HG03103 (cell line): ENCODE measurements at regions not wholly inside any gene's neighbourhood (a gene's known extent, or its start where the extent isn't known, plus 50 kb on each side); places are given as distances from the start of the nearest gene placed in this dataset.
"Not testable (repeated sequence)": the region's sequence is repeated elsewhere in the genome, so short reads cannot be mapped to it uniquely, and the experiment has no call there.

Source experiments
- ATAC-seq: cut with Tn5 transposase; IDR thresholded peaks from one replicate; pipeline ENCODE4 v1.9.1; 2021; ENCODE audit warnings: low read depth; ENCODE audit not compliant: unreplicated experiment

GRCh38 chr5:67793966-67794365 is 421.6 kb upstream of the PIK3R1 start:
- no peak for ATAC-seq

GRCh38 chr5:67793418-67793817 is 422.1 kb upstream of the PIK3R1 start:
- ATAC-seq: no peak

GRCh38 chr5:67792891-67793290 is 422.7 kb upstream of the PIK3R1 start:
- no peak for ATAC-seq

- no peak for ATAC-seq
These were observed 425.2 kb upstream of the PIK3R1 start for GRCh38 chr5:67790390-67790789.

- ATAC-seq: not testable (repeated sequence)
These were observed 435.5 kb upstream of the PIK3R1 start for GRCh38 chr5:67779893-67780623.

GRCh38 chr5:67774786-67775185 is 440.8 kb upstream of the PIK3R1 start:
- ATAC-seq: no peak

- no peak for ATAC-seq
These were observed 441.3 kb upstream of the PIK3R1 start for GRCh38 chr5:67774267-67774552.

- ATAC-seq: no peak
These were observed 441.9 kb upstream of the PIK3R1 start for GRCh38 chr5:67773411-67774266.

- ATAC-seq: no peak
These were observed 443.8 kb upstream of the PIK3R1 start for GRCh38 chr5:67771791-67772190.

GRCh38 chr5:67771221-67771620 is 444.3 kb upstream of the PIK3R1 start:
- ATAC-seq: no peak

- ATAC-seq: no peak
These were observed 445.0 kb upstream of the PIK3R1 start for GRCh38 chr5:67770431-67771025.

- no peak for ATAC-seq
These were observed 449.9 kb upstream of the PIK3R1 start for GRCh38 chr5:67765697-67766096.

- ATAC-seq: not testable (repeated sequence)
These were observed 457.8 kb upstream of the PIK3R1 start for GRCh38 chr5:67757771-67758170.

- no peak for ATAC-seq
These were observed 463.2 kb upstream of the PIK3R1 start for GRCh38 chr5:67752357-67752708.

GRCh38 chr5:67748165-67748690 is 467.3 kb upstream of the PIK3R1 start:
- ATAC-seq: no peak

GRCh38 chr5:67747096-67747495 is 468.5 kb upstream of the PIK3R1 start:
- ATAC-seq: no peak

- ATAC-seq: not testable (repeated sequence)
These were observed 468.9 kb upstream of the PIK3R1 start for GRCh38 chr5:67746608-67747007.

GRCh38 chr5:67746103-67746502 is 469.5 kb upstream of the PIK3R1 start:
- ATAC-seq: no peak

GRCh38 chr5:67732921-67733320 is 482.6 kb upstream of the PIK3R1 start:
- ATAC-seq: no peak

GRCh38 chr5:67732471-67732870 is 483.1 kb upstream of the PIK3R1 start:
- no peak for ATAC-seq

- no peak for ATAC-seq
These were observed 483.7 kb upstream of the PIK3R1 start for GRCh38 chr5:67731886-67732285.
